Rectal smooth muscle tissue (tissue), 1 donor: ENCODE measurements at regions not wholly inside any gene's neighbourhood (a gene's known extent, or its start where the extent isn't known, plus 50 kb on each side); places are given as distances from the start of the nearest gene placed in this dataset.

Source experiments
- H3K27ac ChIP-seq: one replicate; pipeline ENCODE4 v1.7.0; 2013; ENCODE audit warnings: low read depth, low read length, inconsistent platforms
- H3K27me3 ChIP-seq: one replicate; pipeline ENCODE4 v1.7.0; 2013; ENCODE audit warnings: low read length; ENCODE audit not compliant: control insufficient read depth, insufficient read depth
- H3K36me3 ChIP-seq: one replicate; pipeline ENCODE4 v1.7.0; 2013; ENCODE audit warnings: low read length; ENCODE audit not compliant: control insufficient read depth, insufficient read depth
- H3K4me1 ChIP-seq: one replicate; pipeline ENCODE4 v1.7.0; 2013; ENCODE audit warnings: low read length; ENCODE audit not compliant: control insufficient read depth, insufficient read depth
- H3K4me3 ChIP-seq: one replicate; pipeline ENCODE4 v1.7.0; 2013; ENCODE audit warnings: low read length
- H3K9ac ChIP-seq: one replicate; pipeline ENCODE4 v1.7.0; 2013; ENCODE audit warnings: low read length

DNA sequence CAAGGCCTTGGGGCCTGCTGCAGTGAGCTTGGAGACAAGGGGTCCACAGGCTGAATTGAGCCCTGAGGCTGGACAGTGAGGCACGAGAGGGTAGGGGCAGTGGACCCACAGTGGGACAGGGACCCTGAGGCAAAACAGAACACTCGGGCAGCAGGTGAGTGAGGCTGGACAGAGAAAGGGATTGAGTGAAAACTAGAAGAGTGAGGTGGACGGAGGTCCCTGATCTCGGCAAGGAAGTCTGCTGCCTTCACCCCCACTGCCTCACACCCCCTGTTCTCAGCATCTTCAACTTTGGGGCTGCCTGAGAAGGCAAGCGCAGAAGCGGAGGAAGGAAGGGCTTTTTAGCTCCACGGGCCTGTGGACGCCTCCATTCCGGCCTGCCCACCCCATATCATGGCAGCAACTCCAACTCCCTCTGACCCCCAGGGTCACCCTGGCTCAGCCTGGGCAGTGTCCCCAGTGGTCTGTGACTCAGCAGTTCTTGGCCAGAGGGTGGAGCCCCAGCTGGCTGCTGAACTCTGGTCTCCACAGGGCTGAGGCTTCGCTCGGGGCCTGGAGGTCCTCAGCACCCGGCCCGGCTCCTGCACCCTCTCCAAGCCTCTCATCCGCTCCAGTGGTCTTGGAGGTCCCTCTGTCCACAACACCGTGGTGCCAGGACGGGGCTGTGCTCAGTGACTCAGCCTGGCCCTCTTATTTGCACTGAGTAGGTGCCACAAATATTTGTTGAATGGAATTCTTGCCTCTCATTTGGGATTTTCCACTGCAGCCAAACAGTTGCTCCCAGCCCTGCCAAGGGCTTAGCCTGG, 60.0 kb upstream of the EPS8L3 start:
- Histone ChIP-seq H3K4me3 (no peak overlapping the region), H3K4me1 (peaks cover 5% of the 10 kb centered on the region), H3K9ac (no peak overlapping the region), H3K36me3 (no peaks in the 10 kb centered on the region), H3K27ac (no peak overlapping the region), H3K27me3 (no peaks in the 10 kb centered on the region)

DNA sequence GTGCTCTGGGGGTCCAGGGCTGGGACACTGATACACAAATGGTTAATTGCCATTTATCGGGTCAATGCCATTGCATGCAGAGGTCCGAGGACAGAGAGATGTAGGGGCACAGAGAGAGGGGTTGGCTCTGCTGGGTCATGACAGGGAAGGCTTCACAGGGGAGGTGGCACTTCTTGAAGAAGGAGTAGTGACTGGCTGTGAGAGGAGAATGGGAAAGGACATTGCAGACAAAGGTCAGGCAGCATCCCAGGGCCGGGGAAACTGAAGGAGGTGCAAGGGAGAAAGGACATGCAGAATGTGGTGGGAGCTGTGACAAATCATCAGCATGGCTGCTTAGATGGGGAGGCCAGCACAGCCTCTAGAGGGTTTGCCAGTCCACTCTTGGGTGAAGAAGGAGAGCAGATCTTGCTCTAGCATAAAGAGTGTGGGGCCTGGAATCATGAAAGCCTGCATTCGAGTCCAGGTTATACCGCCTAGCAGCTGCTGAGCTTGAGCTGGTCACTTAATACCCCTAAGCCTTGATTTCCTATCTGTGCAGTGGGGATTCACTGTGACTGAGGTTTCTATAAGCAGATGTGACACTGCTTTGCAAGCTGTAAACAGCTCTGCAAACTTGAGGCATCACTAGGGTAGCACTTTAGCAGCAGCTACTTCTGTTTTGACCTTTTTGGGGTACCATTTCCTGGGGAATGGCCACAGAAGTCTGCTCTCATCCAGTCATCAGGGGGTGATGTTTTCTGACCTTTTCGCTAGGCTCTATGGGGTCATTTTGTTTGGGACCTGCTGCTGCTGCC, 59.2 kb upstream of the EPS8L3 start:
- Histone ChIP-seq H3K36me3 (no peaks in the 10 kb centered on the region), H3K4me3 (no peak overlapping the region), H3K27me3 (no peaks in the 10 kb centered on the region), H3K4me1 (peaks cover 5% of the 10 kb centered on the region), H3K27ac (no peak overlapping the region), H3K9ac (no peak overlapping the region)

DNA sequence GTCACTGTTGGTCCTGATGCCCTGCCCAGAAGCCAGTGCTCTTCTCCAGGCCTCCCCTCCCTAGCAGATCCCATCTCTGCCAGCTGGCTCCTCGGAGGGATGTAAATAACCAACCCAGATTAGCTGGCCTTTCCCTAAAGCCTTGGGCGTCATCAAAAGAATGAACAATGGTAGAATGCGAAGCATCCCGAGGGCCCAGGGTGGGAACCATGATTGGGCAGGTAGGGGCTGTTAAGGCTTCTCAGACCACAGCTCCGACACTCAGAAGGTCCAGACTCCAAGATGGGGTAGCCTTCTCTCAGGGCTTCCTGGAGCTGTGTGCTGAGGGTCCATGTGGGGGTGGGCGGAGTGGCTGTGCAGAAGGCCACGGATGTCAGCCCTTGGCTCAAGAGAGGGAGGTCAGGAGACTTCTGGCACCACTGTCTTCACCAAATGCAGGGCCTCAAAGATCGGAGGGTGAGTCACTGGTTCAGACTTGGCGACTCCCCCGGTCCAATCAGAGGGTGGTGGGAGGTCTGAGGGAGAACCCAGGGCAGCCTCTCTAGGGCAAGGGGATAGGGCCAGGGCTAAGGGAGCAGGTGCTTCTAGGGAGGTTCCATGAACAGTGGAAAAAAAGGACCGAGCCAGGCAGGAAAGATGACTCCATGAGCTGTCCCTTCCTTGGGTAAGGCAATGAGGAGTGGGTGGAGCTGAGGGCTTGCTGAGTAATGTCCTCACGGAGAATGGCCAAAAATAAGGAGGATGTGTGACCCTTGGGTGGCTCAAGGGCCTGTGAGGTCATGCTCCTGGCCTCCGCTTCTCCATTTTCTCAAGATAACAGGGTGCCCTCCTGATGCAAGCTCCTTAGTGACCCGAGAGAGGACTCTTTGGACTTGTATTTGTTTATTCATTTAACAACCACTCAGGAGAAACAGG, 58.4 kb upstream of the EPS8L3 start:
- Histone ChIP-seq H3K9ac (no peak overlapping the region), H3K36me3 (no peaks in the 10 kb centered on the region), H3K27ac (peak overlapping the region; percentile 34), H3K27me3 (no peaks in the 10 kb centered on the region), H3K4me3 (no peak overlapping the region), H3K4me1 (peaks cover 5% of the 10 kb centered on the region)

DNA sequence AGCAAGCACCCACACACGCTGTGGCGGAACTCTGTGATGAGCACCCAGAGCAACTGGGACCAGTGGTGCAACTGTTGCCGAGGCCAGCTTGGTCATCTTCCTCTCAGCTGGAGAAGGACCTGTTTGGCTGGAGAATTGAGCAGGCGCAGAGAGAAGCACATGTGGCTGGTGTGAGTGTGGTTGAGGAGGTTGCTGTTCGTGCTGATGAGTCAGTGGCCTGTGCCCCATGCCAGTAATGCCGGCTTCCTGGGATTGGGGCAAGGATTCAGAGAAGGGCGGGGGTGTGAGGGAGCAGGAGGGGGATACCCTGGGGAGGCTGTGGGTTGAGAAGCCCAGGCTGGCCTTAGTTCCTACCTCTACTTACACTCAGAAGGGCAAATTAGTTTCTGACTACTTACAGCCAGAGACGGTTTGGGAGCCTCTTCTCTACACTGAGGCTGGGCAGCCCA, 57.5 kb upstream of the EPS8L3 start:
- no peaks in the 10 kb centered on the region for H3K27me3 ChIP-seq
- no peak overlapping the region for H3K9ac ChIP-seq
- no peak overlapping the region for H3K4me3 ChIP-seq
- no peaks in the 10 kb centered on the region for H3K36me3 ChIP-seq
- no peak overlapping the region for H3K27ac ChIP-seq
- H3K4me1 ChIP-seq = peaks cover 5% of the 10 kb centered on the region

DNA sequence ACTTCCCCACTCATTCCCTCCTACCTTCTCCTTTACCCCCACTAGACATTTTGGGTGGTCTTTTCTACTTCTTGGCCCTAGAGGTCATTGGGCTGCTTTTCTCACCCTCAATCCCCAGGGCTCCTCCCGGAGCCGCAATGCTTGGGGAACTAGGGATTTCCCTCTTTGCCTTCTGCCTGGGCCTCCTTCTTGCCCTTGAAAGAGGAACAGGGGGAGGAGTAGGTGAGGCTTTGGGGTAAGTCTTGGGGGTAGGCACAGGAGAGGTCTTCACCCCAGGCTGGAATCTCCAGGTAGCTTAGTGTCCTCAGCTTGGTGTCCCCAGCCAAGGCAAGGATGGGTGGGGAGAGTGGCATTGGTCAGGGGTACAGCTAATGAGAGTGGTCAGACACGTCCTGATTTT, 56.2 kb upstream of the EPS8L3 start:
- Histone ChIP-seq H3K9ac (no peak overlapping the region), H3K27me3 (no peaks in the 10 kb centered on the region), H3K4me3 (no peak overlapping the region), H3K4me1 (peaks cover 5% of the 10 kb centered on the region), H3K36me3 (no peaks in the 10 kb centered on the region), H3K27ac (no peak overlapping the region)

DNA sequence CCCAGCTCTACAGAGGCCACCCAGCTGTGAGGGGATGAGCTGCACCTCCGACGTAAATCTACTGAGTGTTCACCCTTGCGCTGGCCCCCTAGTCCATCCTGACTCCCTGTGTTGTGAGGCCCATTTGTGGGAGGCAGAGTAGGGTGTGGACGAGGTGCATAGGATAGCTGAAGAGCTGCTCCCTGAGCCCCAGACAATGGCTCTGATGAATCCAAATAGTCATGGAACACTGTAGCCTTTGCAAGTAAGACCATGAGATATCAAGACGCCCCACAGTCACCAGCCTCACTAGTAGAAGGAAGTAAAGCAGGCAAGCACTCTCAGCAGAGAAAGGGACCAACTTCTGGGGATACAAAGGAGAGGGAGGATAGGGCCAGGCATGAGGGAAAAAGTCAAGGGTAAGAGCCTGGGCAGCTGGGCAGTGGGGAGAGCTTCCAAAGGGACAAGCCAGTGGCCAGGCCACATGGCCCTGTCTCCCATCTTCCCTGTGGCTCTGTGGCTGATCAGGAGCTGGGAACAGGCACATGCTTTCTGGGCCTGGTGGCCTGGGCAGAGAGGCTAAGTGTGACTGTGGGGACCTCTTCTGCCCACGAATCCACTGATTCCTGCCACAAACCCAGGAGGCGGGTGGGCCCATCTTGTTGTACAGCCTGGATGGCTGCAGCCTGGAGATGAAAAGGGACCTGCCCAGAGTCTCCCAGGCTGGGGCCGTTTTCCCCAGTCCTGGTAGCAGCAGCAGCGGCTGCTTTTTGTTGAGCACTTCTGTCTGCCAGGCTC, 55.5 kb upstream of the EPS8L3 start:
- Histone ChIP-seq H3K9ac (no peak overlapping the region), H3K4me3 (no peak overlapping the region), H3K4me1 (peaks cover 5% of the 10 kb centered on the region), H3K27me3 (no peaks in the 10 kb centered on the region), H3K27ac (no peak overlapping the region), H3K36me3 (no peaks in the 10 kb centered on the region)

DNA sequence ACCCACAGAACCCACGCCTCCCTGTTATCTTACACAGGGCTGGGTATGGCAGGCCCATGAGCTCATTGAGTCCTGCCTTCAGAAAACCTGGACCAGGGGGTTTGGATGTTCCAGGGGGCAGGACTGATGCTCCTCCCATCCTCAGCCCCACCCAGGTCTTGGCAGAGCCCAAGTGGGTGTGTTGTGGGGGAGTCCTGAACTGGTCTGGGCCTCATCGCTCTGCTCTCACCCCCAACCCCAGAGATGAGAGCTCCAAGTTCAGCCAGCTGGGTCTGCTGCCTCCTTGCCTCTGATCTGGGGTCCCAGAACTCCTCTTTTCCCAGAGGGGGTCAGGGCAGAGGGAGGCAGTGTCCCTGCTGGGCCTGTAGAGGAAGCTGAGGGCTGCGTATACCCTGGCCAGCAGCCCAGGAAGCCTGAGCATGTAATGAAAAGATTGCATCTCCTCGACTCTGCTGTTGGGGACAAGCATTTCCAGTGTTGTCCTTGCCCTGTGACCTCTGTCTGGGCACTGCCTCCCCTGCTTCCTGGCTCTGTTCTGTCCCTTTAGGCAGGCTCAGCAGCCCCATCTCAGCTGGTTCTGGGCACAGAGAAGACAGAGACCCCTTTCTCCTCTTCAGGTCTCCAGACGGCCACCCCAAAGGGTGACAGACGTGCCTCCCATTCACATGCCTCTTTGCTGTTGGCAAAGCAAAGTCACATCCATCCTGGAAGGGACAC, 54.7 kb upstream of the EPS8L3 start:
- H3K27ac ChIP-seq = no peak overlapping the region
- H3K36me3 ChIP-seq = no peaks in the 10 kb centered on the region
- H3K27me3 ChIP-seq = no peaks in the 10 kb centered on the region
- H3K9ac ChIP-seq = no peak overlapping the region
- no peak overlapping the region for H3K4me3 ChIP-seq
- peaks cover 2% of the 10 kb centered on the region for H3K4me1 ChIP-seq

DNA sequence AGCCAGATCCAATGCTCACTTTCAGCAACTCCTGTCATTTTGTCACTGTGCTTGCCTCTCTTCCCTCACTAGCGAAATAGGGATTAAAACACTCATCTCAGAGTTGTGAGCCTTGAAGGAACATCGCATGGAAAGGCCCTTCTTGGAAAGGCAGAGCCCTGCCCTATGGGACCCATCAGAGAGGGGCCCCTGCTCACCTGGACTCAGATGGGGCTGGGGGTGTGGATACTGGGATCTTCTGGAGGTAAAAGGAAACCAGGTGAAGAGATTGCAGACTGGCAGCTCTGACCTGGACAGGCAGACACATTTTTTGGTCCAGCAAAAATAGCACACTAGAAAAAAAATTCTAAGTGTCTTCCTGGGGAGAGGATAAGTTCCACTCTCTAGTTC, 54.2 kb upstream of the EPS8L3 start:
- Histone ChIP-seq H3K27ac (no peak overlapping the region), H3K27me3 (no peaks in the 10 kb centered on the region), H3K4me3 (no peak overlapping the region), H3K9ac (no peak overlapping the region), H3K4me1 (peaks cover 2% of the 10 kb centered on the region), H3K36me3 (no peaks in the 10 kb centered on the region)

DNA sequence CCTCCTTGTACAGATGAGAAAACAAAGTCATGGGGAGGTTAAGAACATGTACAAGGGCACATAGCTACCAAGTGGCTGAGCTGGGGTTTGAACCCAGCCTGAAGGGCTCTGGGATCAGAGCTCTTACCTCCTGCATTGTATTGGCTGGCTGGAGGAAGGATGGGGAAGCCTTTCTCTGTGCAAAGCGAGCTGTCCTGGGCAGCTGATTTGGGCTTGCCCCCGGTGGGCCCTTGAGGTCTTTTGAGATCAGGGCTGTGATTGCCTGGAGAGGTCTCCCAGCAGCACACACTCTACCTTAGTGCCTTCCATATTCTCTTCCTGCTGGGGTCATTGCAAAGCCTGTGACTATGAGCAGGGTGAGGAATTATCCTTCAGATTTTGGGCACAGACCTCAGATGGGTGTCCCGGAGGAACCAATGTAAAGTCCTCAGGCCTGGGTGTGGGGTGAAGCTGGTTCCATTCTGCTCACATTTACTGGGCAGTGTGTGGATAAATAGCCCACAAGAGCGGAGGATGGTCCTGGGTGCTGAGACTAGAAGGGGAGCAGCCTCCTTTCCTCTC, 53.3 kb upstream of the EPS8L3 start:
- H3K36me3 ChIP-seq = no peaks in the 10 kb centered on the region
- no peaks in the 10 kb centered on the region for H3K27me3 ChIP-seq
- no peak overlapping the region for H3K27ac ChIP-seq
- no peak overlapping the region for H3K4me3 ChIP-seq
- H3K9ac ChIP-seq = no peak overlapping the region
- H3K4me1 ChIP-seq = peaks cover 2% of the 10 kb centered on the region

DNA sequence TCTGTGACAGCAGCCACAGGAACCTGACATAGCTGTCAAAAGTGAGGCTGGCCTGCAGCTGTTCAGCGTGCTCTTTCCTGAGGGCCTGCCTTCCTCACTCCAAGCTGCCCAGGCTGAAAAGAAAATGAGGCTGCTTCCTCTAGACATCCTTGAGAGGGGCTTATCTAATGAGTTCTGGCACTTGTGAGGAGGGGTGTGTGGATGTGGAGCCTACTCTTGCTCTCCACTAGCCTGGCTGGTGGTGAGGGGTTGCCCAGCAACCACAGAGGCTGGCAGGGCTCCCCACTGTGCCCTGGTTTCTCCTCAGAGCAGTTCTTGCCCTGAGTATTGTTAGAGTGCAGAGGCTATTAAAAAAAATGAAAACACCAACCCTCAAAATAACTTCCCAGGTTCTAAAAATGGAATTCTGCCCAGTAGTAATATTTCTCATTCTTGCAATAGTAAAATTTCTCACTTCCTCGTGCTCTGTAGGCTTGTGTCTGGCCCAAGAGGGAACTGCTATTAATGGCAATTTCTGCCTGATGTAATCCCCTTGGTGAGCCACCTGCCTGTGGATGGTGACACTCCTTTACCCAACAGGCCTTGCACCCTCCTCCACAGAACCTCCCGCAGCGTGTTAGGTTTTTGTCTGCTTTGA, 52.6 kb upstream of the EPS8L3 start:
- no peak overlapping the region for H3K4me3 ChIP-seq
- H3K27me3 ChIP-seq = no peaks in the 10 kb centered on the region
- H3K9ac ChIP-seq = no peak overlapping the region
- no peaks in the 10 kb centered on the region for H3K36me3 ChIP-seq
- no peak overlapping the region for H3K27ac ChIP-seq
- H3K4me1 ChIP-seq = no peaks in the 10 kb centered on the region

DNA sequence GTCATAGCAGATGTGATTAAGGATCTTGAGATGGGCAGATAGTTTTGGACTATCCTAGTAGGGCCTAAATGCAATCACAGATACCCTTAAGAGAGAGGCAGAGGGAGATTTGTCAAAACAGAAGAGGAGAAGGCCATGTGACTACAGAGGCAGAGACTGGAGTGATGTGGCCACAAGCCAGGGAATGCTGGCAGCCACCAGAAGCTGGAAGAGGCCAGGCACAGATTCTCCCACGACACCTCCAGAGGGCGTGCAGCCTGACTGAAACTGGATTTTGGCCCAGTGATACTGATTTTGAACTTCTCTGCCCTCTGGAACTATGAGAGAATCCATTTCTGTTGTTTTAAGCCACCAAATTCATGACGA, 52.1 kb upstream of the EPS8L3 start:
- Histone ChIP-seq H3K4me1 (no peaks in the 10 kb centered on the region), H3K9ac (no peak overlapping the region), H3K4me3 (no peak overlapping the region), H3K27me3 (no peaks in the 10 kb centered on the region), H3K36me3 (no peaks in the 10 kb centered on the region), H3K27ac (no peak overlapping the region)
